Subcutaneous abdominal adipose tissue (tissue), 5 donors: ENCODE measurements at regions not wholly inside any gene's neighbourhood (a gene's known extent, or its start where the extent isn't known, plus 50 kb on each side); places are given as distances from the start of the nearest gene placed in this dataset.

Experiments
- H3K27ac ChIP-seq: one replicate; pipeline ENCODE4 v1.7.0; 2013; ENCODE audit warnings: low read depth, mild to moderate bottlenecking, inconsistent platforms, low read length, moderate library complexity
- H3K27me3 ChIP-seq, 5 donors: one replicate each; pipeline ENCODE4 v1.7.0; 2013; ENCODE audit warnings: low read length in 5 of 5, inconsistent platforms in 1 of 5; ENCODE audit not compliant: control insufficient read depth in 5 of 5, insufficient read depth in 4 of 5
- H3K36me3 ChIP-seq, 5 donors: one replicate each; pipeline ENCODE4 v1.7.0; 2013; ENCODE audit warnings: low read length in 5 of 5; ENCODE audit not compliant: control insufficient read depth in 5 of 5, insufficient read depth in 5 of 5
- H3K4me1 ChIP-seq, 5 donors: one replicate each; pipeline ENCODE4 v1.7.0; 2013; ENCODE audit warnings: low read length in 5 of 5, mild to moderate bottlenecking in 3 of 5, moderate library complexity in 1 of 5; ENCODE audit not compliant: control insufficient read depth in 5 of 5, insufficient read depth in 5 of 5
- H3K4me3 ChIP-seq, 5 donors: one replicate each; pipeline ENCODE4 v1.7.0; 2013; ENCODE audit warnings: low read length in 5 of 5, low read depth in 1 of 5
- H3K9ac ChIP-seq, 5 donors: one replicate each; pipeline ENCODE4 v1.7.0; 2013; ENCODE audit warnings: low read length in 5 of 5, mild to moderate bottlenecking in 4 of 5, moderate library complexity in 3 of 5
- H3K9me3 ChIP-seq, 5 donors: one replicate each; pipeline ENCODE4 v1.7.0; 2013; ENCODE audit warnings: low read length in 5 of 5; ENCODE audit not compliant: control insufficient read depth in 5 of 5
- donor health status: healthy.
- donor health status: healthy.
- donor health status: healthy.
- donor health status: healthy.
- donor health status: healthy.

GRCh38 chr17:6233856-6234255 is 163.7 kb downstream of the WSCD1 start:
- Histone ChIP-seq H3K9me3 (no peaks in the 10 kb centered on the region), H3K9ac (no peak overlapping the region), H3K36me3 (no peaks in the 10 kb centered on the region), H3K27ac (no peak overlapping the region), H3K27me3 (peaks cover 0 to 4% (median 0%) of the 10 kb centered on the region in 5 donors), H3K4me3 (no peak overlapping the region), H3K4me1 (no peaks in the 10 kb centered on the region)

- Histone ChIP-seq H3K9ac (no peak overlapping the region), H3K27ac (no peak overlapping the region), H3K4me3 (no peak overlapping the region), H3K36me3 (no peaks in the 10 kb centered on the region), H3K9me3 (no peaks in the 10 kb centered on the region), H3K4me1 (no peaks in the 10 kb centered on the region), H3K27me3 (peaks cover 0 to 3% (median 0%) of the 10 kb centered on the region in 5 donors)
These were observed 163.2 kb downstream of the WSCD1 start for GRCh38 chr17:6233339-6233738.

- no peaks in the 10 kb centered on the region for H3K36me3 ChIP-seq
- H3K27me3 ChIP-seq: peaks cover 0 to 3% (median 0%) of the 10 kb centered on the region in 5 donors
- no peak overlapping the region for H3K9ac ChIP-seq
- H3K27ac ChIP-seq: no peak overlapping the region
- H3K4me3 ChIP-seq: no peak overlapping the region
- no peaks in the 10 kb centered on the region for H3K9me3 ChIP-seq
- H3K4me1 ChIP-seq: no peaks in the 10 kb centered on the region
These were observed 162.5 kb downstream of the WSCD1 start for GRCh38 chr17:6232732-6233101.

- Histone ChIP-seq H3K36me3 (no peaks in the 10 kb centered on the region), H3K9ac (no peak overlapping the region), H3K27ac (no peak overlapping the region), H3K4me1 (no peaks in the 10 kb centered on the region), H3K4me3 (no peak overlapping the region), H3K27me3 (peaks cover 0 to 3% (median 0%) of the 10 kb centered on the region in 5 donors), H3K9me3 (no peaks in the 10 kb centered on the region)
These were observed 161.9 kb downstream of the WSCD1 start for GRCh38 chr17:6231886-6232731.

GRCh38 chr17:6231465-6231864 is 161.3 kb downstream of the WSCD1 start:
- H3K4me3 ChIP-seq: no peak overlapping the region

GRCh38 chr17:6218333-6218732 is 148.2 kb downstream of the WSCD1 start:
- Histone ChIP-seq H3K36me3 (no peaks in the 10 kb centered on the region), H3K4me1 (no peaks in the 10 kb centered on the region), H3K9ac (no peak overlapping the region), H3K27ac (no peak overlapping the region), H3K4me3 (no peak overlapping the region), H3K27me3 (peaks cover 0 to 11% (median 5%) of the 10 kb centered on the region in 5 donors), H3K9me3 (peaks cover 0 to 10% (median 5%) of the 10 kb centered on the region in 5 donors)

More at GRCh38 chr17:6231465-6231864, 161.3 kb downstream of the WSCD1 start:
- Histone ChIP-seq H3K36me3 (no peaks in the 10 kb centered on the region), H3K27ac (no peak overlapping the region), H3K4me1 (no peaks in the 10 kb centered on the region), H3K9me3 (no peaks in the 10 kb centered on the region), H3K27me3 (peaks cover 0 to 3% (median 0%) of the 10 kb centered on the region in 5 donors), H3K9ac (no peak overlapping the region)

- H3K27ac ChIP-seq: no peak overlapping the region
- no peak overlapping the region for H3K9ac ChIP-seq
- H3K27me3 ChIP-seq: peaks cover 4 to 10% (median 5%) of the 10 kb centered on the region in 5 donors
- H3K4me1 ChIP-seq: no peaks in the 10 kb centered on the region
- H3K4me3 ChIP-seq: no peak overlapping the region
- no peaks in the 10 kb centered on the region for H3K36me3 ChIP-seq
- peaks cover 0 to 3% (median 0%) of the 10 kb centered on the region in 5 donors for H3K9me3 ChIP-seq
These were observed 145.2 kb downstream of the WSCD1 start for GRCh38 chr17:6215071-6216035.

- no peaks in the 10 kb centered on the region for H3K36me3 ChIP-seq
- H3K27ac ChIP-seq: no peak overlapping the region
- no peaks in the 10 kb centered on the region for H3K4me1 ChIP-seq
- no peak overlapping the region for H3K9ac ChIP-seq
- H3K9me3 ChIP-seq: no peaks in the 10 kb centered on the region
- peaks cover 4 to 12% (median 7%) of the 10 kb centered on the region in 5 donors for H3K27me3 ChIP-seq
- no peak overlapping the region for H3K4me3 ChIP-seq
These were observed 143.7 kb downstream of the WSCD1 start for GRCh38 chr17:6213859-6214258.

GRCh38 chr17:6212766-6213165 is 142.6 kb downstream of the WSCD1 start:
- H3K27me3 ChIP-seq: peaks cover 3 to 12% (median 5%) of the 10 kb centered on the region in 5 donors

GRCh38 chr17:6209829-6210228 is 139.7 kb downstream of the WSCD1 start:
- Histone ChIP-seq H3K4me1 (no peaks in the 10 kb centered on the region), H3K4me3 (no peak overlapping the region)

More at GRCh38 chr17:6212766-6213165, 142.6 kb downstream of the WSCD1 start:
- H3K9me3 ChIP-seq: no peaks in the 10 kb centered on the region
- H3K4me1 ChIP-seq: no peaks in the 10 kb centered on the region
- H3K27ac ChIP-seq: no peak overlapping the region
- H3K9ac ChIP-seq: no peak overlapping the region
- H3K4me3 ChIP-seq: no peak overlapping the region
- no peaks in the 10 kb centered on the region for H3K36me3 ChIP-seq

More at GRCh38 chr17:6209829-6210228, 139.7 kb downstream of the WSCD1 start:
- no peak overlapping the region for H3K9ac ChIP-seq
- H3K27ac ChIP-seq: no peak overlapping the region
- no peaks in the 10 kb centered on the region for H3K9me3 ChIP-seq
- H3K36me3 ChIP-seq: no peaks in the 10 kb centered on the region
- peaks cover 3 to 13% (median 10%) of the 10 kb centered on the region in 5 donors for H3K27me3 ChIP-seq
